Colonic mucosa (tissue), 4 donors: ENCODE measurements at regions not wholly inside any gene's neighbourhood (a gene's known extent, or its start where the extent isn't known, plus 50 kb on each side); places are given as distances from the start of the nearest gene placed in this dataset.

Experiments
- DNase-seq: peaks from one replicate; pipeline ENCODE4 v3.0.0-alpha.2; 2020
- H3K27ac ChIP-seq: fragments of 200-600 bp; one replicate; pipeline ENCODE4 v1.8.0; 2021
- H3K27me3 ChIP-seq: fragments of 200-600 bp; one replicate; pipeline ENCODE4 v1.8.0; 2021
- H3K36me3 ChIP-seq: fragments of 200-600 bp; one replicate; pipeline ENCODE4 v1.8.0; 2021
- H3K4me1 ChIP-seq: fragments of 200-600 bp; one replicate; pipeline ENCODE4 v1.8.0; 2021; ENCODE audit warnings: mild to moderate bottlenecking
- H3K4me3 ChIP-seq: fragments of 200-600 bp; one replicate; pipeline ENCODE4 v1.8.0; 2021
- H3K9ac ChIP-seq, 2 donors: one replicate each; pipeline ENCODE4 v1.7.0; 2013; ENCODE audit warnings: control low read depth in 2 of 2, low read depth in 2 of 2, low read length in 2 of 2
- H3K9me3 ChIP-seq: fragments of 200-600 bp; one replicate; pipeline ENCODE4 v1.8.0; 2021
- CTCF ChIP-seq: fragments of 200-600 bp; IDR thresholded peaks from one replicate; pipeline ENCODE4 v1.8.0; 2022; ENCODE audit warnings: antibody characterized with exemption, mild to moderate bottlenecking
- intact Hi-C: fragments of 100-400 bp; cut with DNase I; formaldehyde crosslinking; loops from one replicate; pipeline ENCODE4 v1.14.1; 2022
- donor health status: healthy.
- donor health status: DM: no; HTN: no; CAD: no.
- donor health status: DM: no; HTN: no; CAD: no.

- no peak overlapping the region for H3K9ac ChIP-seq
- no peak for DNase-seq
- H3K27me3 ChIP-seq = no peaks in the 10 kb centered on the region
- no peaks in the 10 kb centered on the region for H3K36me3 ChIP-seq
- no peaks in the 10 kb centered on the region for H3K4me1 ChIP-seq
- no peak for TF ChIP-seq CTCF
- intact Hi-C loops = no loop called here
- no peak overlapping the region for H3K4me3 ChIP-seq
- H3K27ac ChIP-seq = no peak overlapping the region
- H3K9me3 ChIP-seq = no peaks in the 10 kb centered on the region
These were observed 372.1 kb upstream of the CCDC196 start for GRCh38 chr14:66114071-66114470.

GRCh38 chr14:66115740-66116502, 370.2 kb upstream of the CCDC196 start:
- Histone ChIP-seq H3K9ac (no peak overlapping the region), H3K4me1 (no peaks in the 10 kb centered on the region), H3K27me3 (no peaks in the 10 kb centered on the region), H3K4me3 (no peak overlapping the region), H3K36me3 (no peaks in the 10 kb centered on the region), H3K9me3 (no peaks in the 10 kb centered on the region), H3K27ac (no peak overlapping the region)
- no peak for DNase-seq
- intact Hi-C loops = no loop called here
- no peak for TF ChIP-seq CTCF

GRCh38 chr14:66116732-66117131, 369.4 kb upstream of the CCDC196 start:
- no peaks in the 10 kb centered on the region for H3K4me1 ChIP-seq
- no peaks in the 10 kb centered on the region for H3K9me3 ChIP-seq
- H3K4me3 ChIP-seq = no peak overlapping the region
- no peaks in the 10 kb centered on the region for H3K27me3 ChIP-seq
- no peaks in the 10 kb centered on the region for H3K36me3 ChIP-seq
- no peak for DNase-seq
- no peak overlapping the region for H3K27ac ChIP-seq
- H3K9ac ChIP-seq = no peak overlapping the region
- intact Hi-C loops = no loop called here
- TF ChIP-seq CTCF = no peak

GRCh38 chr14:66117600-66117999, 368.6 kb upstream of the CCDC196 start:
- H3K9ac ChIP-seq = no peak overlapping the region
- no peaks in the 10 kb centered on the region for H3K4me1 ChIP-seq
- no peak for TF ChIP-seq CTCF

GRCh38 chr14:66119606-66120231, 366.5 kb upstream of the CCDC196 start:
- Histone ChIP-seq H3K9me3 (no peaks in the 10 kb centered on the region), H3K27ac (no peak overlapping the region), H3K4me1 (no peaks in the 10 kb centered on the region), H3K4me3 (no peak overlapping the region), H3K27me3 (no peaks in the 10 kb centered on the region), H3K36me3 (no peaks in the 10 kb centered on the region), H3K9ac (no peak overlapping the region)
- DNase-seq = no peak
- intact Hi-C loops = no loop called here
- TF ChIP-seq CTCF = no peak

More at GRCh38 chr14:66117600-66117999, 368.6 kb upstream of the CCDC196 start:
- H3K27ac ChIP-seq = no peak overlapping the region
- H3K4me3 ChIP-seq = no peak overlapping the region
- no peaks in the 10 kb centered on the region for H3K9me3 ChIP-seq
- no peaks in the 10 kb centered on the region for H3K36me3 ChIP-seq
- DNase-seq = no peak
- H3K27me3 ChIP-seq = no peaks in the 10 kb centered on the region
- intact Hi-C loops = no loop called here
